Activated CD4-positive, alpha-beta T cell treated with anti-CD3 and anti-CD28 coated beads, Interleukin-2, Interleukin-4, amounts not matched to agents 100 ng/mL and 50 ng/mL, durations not matched to agents 16 hours and 8 hours (primary cell): ENCODE measurements at regions not wholly inside any gene's neighbourhood (a gene's known extent, or its start where the extent isn't known, plus 50 kb on each side); places are given as distances from the start of the nearest gene placed in this dataset.

Experiments used
- DNase-seq: peaks from one replicate; pipeline ENCODE4 v3.0.0-alpha.2; 2020; ENCODE audit warnings: low spot score

- DNase-seq, result no peak
These were observed 90.9 kb downstream of the HS1BP3 start for GRCh38 chr2:20560011-20560410.

GRCh38 chr2:20560891-20561636 lies 89.8 kb downstream of the HS1BP3 start:
- DNase-seq, result no peak

GRCh38 chr2:20561637-20562454 lies 89.1 kb downstream of the HS1BP3 start:
- no peak for DNase-seq

- DNase-seq, result no peak
These were observed 88.2 kb downstream of the HS1BP3 start for GRCh38 chr2:20562540-20563225.

- DNase-seq, result no peak
These were observed 87.6 kb downstream of the HS1BP3 start for GRCh38 chr2:20563251-20563650.

GRCh38 chr2:20563833-20564232 lies 87.1 kb downstream of the HS1BP3 start:
- DNase-seq, result no peak

GRCh38 chr2:20565101-20565622 lies 85.7 kb downstream of the HS1BP3 start:
- no peak for DNase-seq

- DNase-seq, result no peak
These were observed 85.2 kb downstream of the HS1BP3 start for GRCh38 chr2:20565623-20566236.

GRCh38 chr2:20566331-20566730 lies 84.6 kb downstream of the HS1BP3 start:
- no peak for DNase-seq

GRCh38 chr2:20567159-20567925 lies 83.6 kb downstream of the HS1BP3 start:
- DNase-seq, result no peak
